ENCODE measurements at regions not wholly inside any gene's neighbourhood (a gene's known extent, or its start where the extent isn't known, plus 50 kb on each side); places are given as distances from the start of the nearest gene placed in this dataset.

DNA sequence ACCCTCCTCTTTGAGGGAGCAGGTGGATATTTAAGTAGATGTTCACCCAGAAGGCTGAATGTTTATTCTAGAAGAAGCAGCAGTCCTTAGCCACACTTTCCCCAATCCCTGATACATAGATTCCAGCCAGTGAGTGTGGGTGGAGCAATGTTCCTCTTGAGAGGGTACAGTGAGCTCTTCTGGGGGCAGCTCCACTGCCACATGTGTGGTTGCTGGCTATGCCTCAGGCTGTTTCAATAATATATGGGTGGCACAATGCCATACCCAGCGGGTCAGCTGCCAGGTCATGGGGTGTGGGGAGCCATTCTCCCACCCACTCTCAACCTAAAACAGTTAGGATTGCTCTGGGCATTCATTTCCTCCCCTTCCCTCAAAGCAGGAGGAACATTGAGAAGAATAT lies 61.6 kb upstream of the DAB2 start:
- TF ChIP-seq POLR2A (IDR thresholded peaks at IDR 0.05), result no peak
- no peak for TF ChIP-seq POLR2AphosphoS5 (IDR thresholded peaks at IDR 0.05)
- TF ChIP-seq EP300 (IDR thresholded peaks at IDR 0.05), result no peak
- TF ChIP-seq, protein P1, sequence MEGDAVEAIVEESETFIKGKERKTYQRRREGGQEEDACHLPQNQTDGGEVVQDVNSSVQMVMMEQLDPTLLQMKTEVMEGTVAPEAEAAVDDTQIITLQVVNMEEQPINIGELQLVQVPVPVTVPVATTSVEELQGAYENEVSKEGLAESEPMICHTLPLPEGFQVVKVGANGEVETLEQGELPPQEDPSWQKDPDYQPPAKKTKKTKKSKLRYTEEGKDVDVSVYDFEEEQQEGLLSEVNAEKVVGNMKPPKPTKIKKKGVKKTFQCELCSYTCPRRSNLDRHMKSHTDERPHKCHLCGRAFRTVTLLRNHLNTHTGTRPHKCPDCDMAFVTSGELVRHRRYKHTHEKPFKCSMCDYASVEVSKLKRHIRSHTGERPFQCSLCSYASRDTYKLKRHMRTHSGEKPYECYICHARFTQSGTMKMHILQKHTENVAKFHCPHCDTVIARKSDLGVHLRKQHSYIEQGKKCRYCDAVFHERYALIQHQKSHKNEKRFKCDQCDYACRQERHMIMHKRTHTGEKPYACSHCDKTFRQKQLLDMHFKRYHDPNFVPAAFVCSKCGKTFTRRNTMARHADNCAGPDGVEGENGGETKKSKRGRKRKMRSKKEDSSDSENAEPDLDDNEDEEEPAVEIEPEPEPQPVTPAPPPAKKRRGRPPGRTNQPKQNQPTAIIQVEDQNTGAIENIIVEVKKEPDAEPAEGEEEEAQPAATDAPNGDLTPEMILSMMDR (IDR thresholded peaks at IDR 0.05), result no peak
- Histone ChIP-seq H3K4me3 (no peak overlapping the region), H3K4me1 (peaks cover 6% of the 10 kb centered on the region), H3K27me3 (no peaks in the 10 kb centered on the region), H3K36me3 (no peaks in the 10 kb centered on the region), H3K27ac (no peak overlapping the region), H3K9me3 (no peaks in the 10 kb centered on the region)
- no peak for DNase-seq (ENCODE audit: low spot score in 2 of 2)
- WGBS, result 44% methylated on average over 1 of the region's 1 CpG

DNA sequence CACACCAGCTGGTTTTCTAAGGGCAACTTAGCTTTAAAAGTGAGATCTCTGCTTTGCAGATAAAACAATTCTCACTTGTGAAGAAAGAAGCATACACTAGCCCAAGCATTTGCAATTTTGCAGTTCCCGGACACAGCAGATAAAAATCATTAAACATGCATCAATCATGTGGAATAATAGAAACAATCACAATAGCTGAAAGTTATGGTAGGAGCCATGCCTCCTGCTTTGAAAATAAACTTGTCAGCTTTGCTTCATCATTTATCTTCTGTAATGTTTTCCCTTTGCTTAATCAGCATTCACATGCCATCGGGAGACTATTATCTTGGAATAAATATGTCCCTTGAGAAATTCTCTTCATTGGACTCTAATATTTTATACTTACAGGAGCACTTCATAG lies 60.3 kb upstream of the DAB2 start:
- H3K27me3 ChIP-seq, result no peaks in the 10 kb centered on the region
- H3K9me3 ChIP-seq, result no peaks in the 10 kb centered on the region
- H3K4me3 ChIP-seq, result no peak overlapping the region
- no peak for DNase-seq (ENCODE audit: low spot score in 2 of 2)
- WGBS, result 41% methylated on average over 2 of the region's 2 CpGs
- no peak overlapping the region for H3K27ac ChIP-seq
- TF ChIP-seq POLR2A (IDR thresholded peaks at IDR 0.05) (no peak), POLR2AphosphoS5 (IDR thresholded peaks at IDR 0.05) (no peak), EP300 (IDR thresholded peaks at IDR 0.05) (no peak)
- TF ChIP-seq, protein P1 (IDR thresholded peaks at IDR 0.05), result no peak
- H3K4me1 ChIP-seq, result peaks cover 6% of the 10 kb centered on the region
- H3K36me3 ChIP-seq, result no peaks in the 10 kb centered on the region

DNA sequence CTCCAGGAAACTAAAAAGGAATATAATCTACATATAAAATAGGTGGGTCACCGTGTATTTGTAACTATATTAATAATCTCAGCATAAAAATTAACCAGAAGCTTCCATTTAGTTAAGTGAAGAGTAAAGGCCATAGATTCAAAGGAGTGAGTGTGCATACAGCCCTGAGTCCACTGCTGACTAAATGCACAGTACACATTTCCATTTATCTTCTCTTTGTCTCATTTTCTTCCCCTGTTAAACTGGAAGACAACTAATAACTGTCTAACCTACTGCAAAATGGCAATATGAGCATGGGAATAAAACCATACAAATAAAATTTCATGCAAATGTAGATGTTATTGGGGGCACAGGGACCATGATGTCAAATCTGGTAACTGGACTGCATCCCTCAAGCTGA lies 59.9 kb upstream of the DAB2 start:
- 65% methylated on average over 1 of the region's 1 CpG for WGBS
- TF ChIP-seq POLR2AphosphoS5 (IDR thresholded peaks at IDR 0.05) (no peak), POLR2A (IDR thresholded peaks at IDR 0.05) (no peak), EP300 (IDR thresholded peaks at IDR 0.05) (no peak)
- TF ChIP-seq, protein P1 (IDR thresholded peaks at IDR 0.05), result no peak
- H3K27me3 ChIP-seq, result no peaks in the 10 kb centered on the region
- H3K27ac ChIP-seq, result no peak overlapping the region
- H3K4me3 ChIP-seq, result no peak overlapping the region
- H3K4me1 ChIP-seq, result peaks cover 6% of the 10 kb centered on the region
- no peaks in the 10 kb centered on the region for H3K9me3 ChIP-seq
- no peak for DNase-seq (ENCODE audit: low spot score in 2 of 2)
- H3K36me3 ChIP-seq, result no peaks in the 10 kb centered on the region

DNA sequence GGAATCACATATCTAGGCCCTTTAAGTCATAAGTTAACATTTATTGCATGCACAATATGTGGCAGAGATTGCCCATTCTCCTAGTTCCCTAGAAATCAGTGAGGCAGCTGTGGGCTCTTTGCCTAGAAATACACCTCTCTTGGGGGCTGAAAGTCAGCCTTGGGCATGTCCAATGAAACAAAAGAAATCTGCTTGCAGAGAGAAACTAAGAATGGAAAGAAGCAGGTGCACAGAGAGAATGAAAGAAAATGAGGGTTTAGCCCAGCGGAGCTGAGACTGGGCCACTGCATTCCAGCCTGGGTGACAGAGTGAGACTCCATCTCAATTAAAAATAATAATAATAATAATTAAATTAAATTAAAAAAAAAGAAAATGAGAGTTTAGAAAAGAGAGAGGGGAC lies 57.3 kb upstream of the DAB2 start:
- no peak for DNase-seq (ENCODE audit: low spot score in 2 of 2)
- 100% methylated on average over 1 of the region's 1 CpG for WGBS
- Histone ChIP-seq H3K27ac (no peak overlapping the region), H3K27me3 (no peaks in the 10 kb centered on the region), H3K36me3 (no peaks in the 10 kb centered on the region), H3K4me3 (no peak overlapping the region), H3K4me1 (peaks cover 6% of the 10 kb centered on the region), H3K9me3 (no peaks in the 10 kb centered on the region)
- TF ChIP-seq, protein P1 (IDR thresholded peaks at IDR 0.05), result no peak
- TF ChIP-seq EP300 (IDR thresholded peaks at IDR 0.05) (no peak), POLR2A (IDR thresholded peaks at IDR 0.05) (no peak), POLR2AphosphoS5 (IDR thresholded peaks at IDR 0.05) (no peak)

DNA sequence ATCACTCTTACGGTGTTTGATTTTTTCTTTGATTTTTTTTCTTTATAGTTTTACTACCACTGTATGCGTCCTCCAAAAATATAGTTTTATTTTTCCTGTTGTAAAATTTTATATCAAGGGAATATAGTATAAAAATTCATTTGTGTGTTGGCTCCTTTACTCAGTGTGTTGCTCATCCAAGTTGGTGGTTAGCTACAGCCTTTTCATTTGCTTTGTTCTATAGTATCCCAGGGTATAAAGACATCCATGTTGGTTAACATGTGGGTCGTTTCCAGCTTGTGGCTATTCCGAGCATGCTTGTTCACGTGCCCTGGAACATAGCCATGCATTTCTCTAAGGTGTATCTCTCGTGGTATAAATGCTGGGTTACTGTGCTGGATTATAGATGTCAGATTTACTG lies 54.8 kb upstream of the DAB2 start:
- 70% methylated on average over 6 of the region's 6 CpGs for WGBS
- Histone ChIP-seq H3K9me3 (no peaks in the 10 kb centered on the region), H3K36me3 (no peaks in the 10 kb centered on the region), H3K27ac (no peak overlapping the region), H3K27me3 (no peaks in the 10 kb centered on the region), H3K4me1 (no peaks in the 10 kb centered on the region), H3K4me3 (no peak overlapping the region)
- TF ChIP-seq POLR2A (IDR thresholded peaks at IDR 0.05), result no peak
- no peak for TF ChIP-seq POLR2AphosphoS5 (IDR thresholded peaks at IDR 0.05)
- TF ChIP-seq, protein P1 (IDR thresholded peaks at IDR 0.05), result no peak
- no peak for TF ChIP-seq EP300 (IDR thresholded peaks at IDR 0.05)
- no peak for DNase-seq (ENCODE audit: low spot score in 2 of 2)
